ENCODE measurements at regions not wholly inside any gene's neighbourhood (a gene's known extent, or its start where the extent isn't known, plus 50 kb on each side); places are given as distances from the start of the nearest gene placed in this dataset.

GRCh38 chr10:78255796-78256638 lies 222.4 kb downstream of the RPS24 start:
- TF ChIP-seq CTCF (conservative IDR thresholded peaks at IDR 0.05; ENCODE audit: low read depth, low read length) (no peak), EZH2 (IDR thresholded peaks at IDR 0.05; ENCODE audit: borderline replicate concordance, low read depth, low read length, poor library complexity, severe bottlenecking) (no peak)
